Neural cell (in vitro differentiated cells): ENCODE measurements at regions not wholly inside any gene's neighbourhood (a gene's known extent, or its start where the extent isn't known, plus 50 kb on each side); places are given as distances from the start of the nearest gene placed in this dataset.

Source experiments
- H2AFZ ChIP-seq: fragments of 200-600, 300-800 bp; sonication (generic), shearing (Covaris generic); 2 replicates; pipeline ENCODE4 v1.6.0; 2014; ENCODE audit warnings: low read depth, mild to moderate bottlenecking, antibody characterized with exemption, low read length, moderate library complexity
- H3F3A ChIP-seq: fragments of 200-600 bp; shearing (Covaris generic); 2 replicates; pipeline ENCODE4 v1.6.1; 2016; ENCODE audit warnings: mild to moderate bottlenecking, moderate library complexity, mixed read lengths, antibody characterized with exemption, low read length; ENCODE audit not compliant: insufficient read depth, poor library complexity, severe bottlenecking
- H3K27ac ChIP-seq: fragments of 200-600, 300-800 bp; sonication (generic), shearing (Covaris generic); 2 replicates; pipeline ENCODE4 v1.5.1; 2014; ENCODE audit warnings: mild to moderate bottlenecking, low read length, moderate library complexity
- H3K27me3 ChIP-seq: fragments of 300-800, 200-600 bp; sonication (generic), shearing (Covaris generic); 2 replicates; pipeline ENCODE4 v1.6.0; 2014; ENCODE audit warnings: mild to moderate bottlenecking, low read depth, low read length, moderate library complexity; ENCODE audit not compliant: insufficient read depth
- H3K36me3 ChIP-seq: fragments of 300-800, 200-600 bp; sonication (generic), shearing (Covaris generic); 2 replicates; pipeline ENCODE4 v1.5.1; 2014; ENCODE audit warnings: mild to moderate bottlenecking, antibody characterized with exemption, low read length, moderate library complexity; ENCODE audit not compliant: insufficient read depth
- H3K4me2 ChIP-seq: fragments of 300-800, 200-600 bp; sonication (generic), shearing (Covaris generic); 2 replicates; pipeline ENCODE4 v1.6.0; 2014; ENCODE audit warnings: mild to moderate bottlenecking, low read length
- H3K4me3 ChIP-seq: fragments of 300-800, 200-600 bp; sonication (generic), shearing (Covaris generic); 2 replicates; pipeline ENCODE4 v1.5.1; 2014; ENCODE audit warnings: mild to moderate bottlenecking, low read length, moderate library complexity
- H3K79me2 ChIP-seq: fragments of 200-600 bp; shearing (Covaris generic); replicated peaks from 2 replicates; pipeline ENCODE4 v1.6.0; 2014; ENCODE audit warnings: mild to moderate bottlenecking, low read length, moderate library complexity; ENCODE audit not compliant: insufficient read depth
- H3K9ac ChIP-seq: fragments of 300-800, 200-600 bp; sonication (generic), shearing (Covaris generic); 2 replicates; pipeline ENCODE4 v1.6.1; 2016; ENCODE audit warnings: mild to moderate bottlenecking, low read length, mixed read lengths
- H3K9me2 ChIP-seq: fragments of 200-600 bp; shearing (Covaris generic); 2 replicates; pipeline ENCODE4 v1.6.1; 2016; ENCODE audit warnings: mild to moderate bottlenecking, low read length, mixed read lengths; ENCODE audit not compliant: insufficient read depth
- H3K9me3 ChIP-seq: fragments of 200-600, 300-800 bp; sonication (generic), shearing (Covaris generic); 2 replicates; pipeline ENCODE4 v1.6.1; 2016; ENCODE audit warnings: mild to moderate bottlenecking, mixed run types, low read length, moderate library complexity, mixed read lengths
- H4K20me1 ChIP-seq: fragments of 200-600 bp; shearing (Covaris generic); 2 replicates; pipeline ENCODE4 v1.6.1; 2016; ENCODE audit warnings: mild to moderate bottlenecking, mixed run types; ENCODE audit not compliant: insufficient read depth
- CTCF ChIP-seq: fragments of 450-650 bp; IDR thresholded peaks from 2 replicates; pipeline ENCODE4 v1.5.1; 2014; ENCODE audit warnings: antibody characterized with exemption, mild to moderate bottlenecking, moderate library complexity; ENCODE audit not compliant: poor library complexity, severe bottlenecking
- EP300 ChIP-seq: fragments of 450-650 bp; conservative IDR thresholded peaks from 2 replicates; pipeline ENCODE4 v1.6.1; 2014; ENCODE audit warnings: antibody characterized with exemption, mild to moderate bottlenecking, moderate library complexity; ENCODE audit not compliant: poor library complexity, severe bottlenecking
- EZH2 ChIP-seq: fragments of 200-600, 300-800 bp; shearing (Covaris generic), sonication (generic); IDR thresholded peaks from 2 replicates; pipeline ENCODE4 v1.6.1; 2014; ENCODE audit warnings: antibody characterized with exemption, low read length, borderline replicate concordance, mild to moderate bottlenecking; ENCODE audit not compliant: insufficient read depth, poor library complexity, severe bottlenecking
- MXI1 ChIP-seq: fragments of 450-650 bp; conservative IDR thresholded peaks from 2 replicates; pipeline ENCODE4 v1.6.1; 2014; ENCODE audit warnings: antibody characterized with exemption, mild to moderate bottlenecking; ENCODE audit not compliant: poor library complexity, severe bottlenecking
- POLR2AphosphoS5 ChIP-seq: IDR thresholded peaks from 2 replicates; pipeline ENCODE4 v1.6.1; 2012
- RAD21 ChIP-seq: fragments of 450-650 bp; conservative IDR thresholded peaks from 2 replicates; pipeline ENCODE4 v1.6.1; 2014; ENCODE audit warnings: antibody characterized with exemption, mild to moderate bottlenecking, moderate library complexity
- REST ChIP-seq: IDR thresholded peaks from 2 replicates; pipeline ENCODE4 v1.6.1; 2012; ENCODE audit warnings: borderline replicate concordance
- SMC3 ChIP-seq: fragments of 450-650 bp; conservative IDR thresholded peaks from 2 replicates; pipeline ENCODE4 v1.6.1; 2014; ENCODE audit warnings: antibody characterized with exemption, mild to moderate bottlenecking, moderate library complexity; ENCODE audit not compliant: poor library complexity
- TAF1 ChIP-seq: IDR thresholded peaks from 2 replicates; pipeline ENCODE4 v1.6.1; 2012; ENCODE audit warnings: low read depth

GRCh38 chr1:116226017-116226416 is 114.8 kb downstream of the MAB21L3 start:
- Histone ChIP-seq H4K20me1 (no peaks in the 10 kb centered on the region), H3K9me3 (no peaks in the 10 kb centered on the region), H3K27me3 (no peaks in the 10 kb centered on the region), H3K4me2 (no peak overlapping the region), H2AFZ (no peak overlapping the region), H3K36me3 (no peaks in the 10 kb centered on the region), H3K9ac (no peak overlapping the region), H3K9me2 (no peaks in the 10 kb centered on the region), H3K27ac (no peak overlapping the region), H3K79me2 (no peaks in the 10 kb centered on the region), H3K4me3 (no peak overlapping the region), H3F3A (no peaks in the 10 kb centered on the region)
- TF ChIP-seq SMC3 = no peak
- TF ChIP-seq MXI1 = no peak
- no peak for TF ChIP-seq POLR2AphosphoS5
- no peak for TF ChIP-seq EZH2
- TF ChIP-seq REST = no peak
- TF ChIP-seq CTCF = no peak
- TF ChIP-seq RAD21 = no peak

GRCh38 chr1:116228511-116228910 is 117.3 kb downstream of the MAB21L3 start:
- no peaks in the 10 kb centered on the region for H4K20me1 ChIP-seq
- H3K9me3 ChIP-seq = no peaks in the 10 kb centered on the region
- H3K36me3 ChIP-seq = no peaks in the 10 kb centered on the region
- H3K4me2 ChIP-seq = no peak overlapping the region
- no peak overlapping the region for H3K4me3 ChIP-seq
- no peaks in the 10 kb centered on the region for H3K79me2 ChIP-seq
- no peak overlapping the region for H3K9ac ChIP-seq
- no peak for TF ChIP-seq POLR2AphosphoS5
- no peak for TF ChIP-seq SMC3
- TF ChIP-seq EZH2 = no peak
- no peak for TF ChIP-seq RAD21
- no peaks in the 10 kb centered on the region for H3F3A ChIP-seq
- H3K27ac ChIP-seq = no peak overlapping the region
- H3K27me3 ChIP-seq = no peaks in the 10 kb centered on the region
- no peaks in the 10 kb centered on the region for H3K9me2 ChIP-seq
- no peak overlapping the region for H2AFZ ChIP-seq

- no peaks in the 10 kb centered on the region for H3K79me2 ChIP-seq
- TF ChIP-seq CTCF (no peak), REST (no peak), POLR2AphosphoS5 (no peak), EZH2 (no peak), EP300 (no peak), RAD21 (no peak), TAF1 (no peak), SMC3 (no peak), MXI1 (no peak)
- no peak overlapping the region for H3K9ac ChIP-seq
- H3F3A ChIP-seq = no peaks in the 10 kb centered on the region
- no peak overlapping the region for H3K4me3 ChIP-seq
- no peak overlapping the region for H3K4me2 ChIP-seq
- H3K36me3 ChIP-seq = no peaks in the 10 kb centered on the region
- no peaks in the 10 kb centered on the region for H4K20me1 ChIP-seq
- H3K9me3 ChIP-seq = no peaks in the 10 kb centered on the region
- H2AFZ ChIP-seq = no peak overlapping the region
- no peaks in the 10 kb centered on the region for H3K27me3 ChIP-seq
- H3K9me2 ChIP-seq = no peaks in the 10 kb centered on the region
- H3K27ac ChIP-seq = no peak overlapping the region
Observed at GRCh38 chr1:116230712-116231111, 119.5 kb downstream of the MAB21L3 start.
